ENCODE measurements at regions not wholly inside any gene's neighbourhood (a gene's known extent, or its start where the extent isn't known, plus 50 kb on each side); places are given as distances from the start of the nearest gene placed in this dataset.
"Not testable (repeated sequence)": the region's sequence is repeated elsewhere in the genome, so short reads cannot be mapped to it uniquely, and the experiment has no call there.

DNA sequence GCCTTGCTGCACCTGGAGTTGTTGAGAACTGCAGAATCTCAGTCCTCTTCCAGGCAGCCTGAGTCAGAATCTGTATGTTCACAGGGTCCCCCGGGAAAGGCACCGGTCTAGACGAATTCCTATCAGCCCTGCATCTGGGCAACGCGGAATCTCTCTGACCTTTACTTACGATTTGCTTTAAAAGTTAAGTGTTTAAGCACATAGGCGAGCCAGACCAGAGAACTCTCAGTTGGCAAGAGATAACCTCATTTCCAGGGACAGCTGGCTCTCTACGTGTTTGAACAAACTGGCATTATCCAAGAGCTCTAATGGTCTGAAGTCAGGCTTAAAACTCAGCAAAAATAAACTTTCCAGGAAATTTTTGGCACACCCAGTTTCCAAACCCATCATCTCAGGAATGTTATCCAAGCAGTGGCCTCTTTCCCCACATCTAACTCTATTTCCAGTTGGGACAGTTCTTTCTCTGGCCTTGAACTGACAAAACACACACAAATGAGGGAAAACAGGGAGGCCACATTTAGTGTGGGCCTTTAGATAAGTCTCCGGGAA, 53.4 kb downstream of the HES1 start:
- no peak for DNase-seq

DNA sequence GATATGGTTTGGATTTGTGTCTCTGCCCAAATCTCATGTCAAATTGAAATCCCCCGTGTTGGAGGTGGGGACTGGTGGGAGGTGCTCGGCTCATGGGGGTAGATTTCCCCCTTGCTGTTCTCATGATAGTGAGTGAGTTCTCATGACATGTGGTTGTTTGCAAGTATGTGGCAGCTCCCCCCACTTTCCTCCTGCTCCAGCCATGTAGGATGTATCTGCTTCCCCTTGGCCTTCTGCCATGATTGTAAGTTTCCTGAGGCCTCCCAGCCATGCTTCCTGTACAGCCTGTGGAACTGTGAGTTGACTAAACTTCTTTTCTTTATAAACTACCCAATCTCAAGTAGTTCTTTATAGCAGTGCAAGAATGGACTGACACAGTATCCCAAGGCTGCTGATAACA, 55.9 kb downstream of the HES1 start:
- DNase-seq, result not testable (repeated sequence)

DNA sequence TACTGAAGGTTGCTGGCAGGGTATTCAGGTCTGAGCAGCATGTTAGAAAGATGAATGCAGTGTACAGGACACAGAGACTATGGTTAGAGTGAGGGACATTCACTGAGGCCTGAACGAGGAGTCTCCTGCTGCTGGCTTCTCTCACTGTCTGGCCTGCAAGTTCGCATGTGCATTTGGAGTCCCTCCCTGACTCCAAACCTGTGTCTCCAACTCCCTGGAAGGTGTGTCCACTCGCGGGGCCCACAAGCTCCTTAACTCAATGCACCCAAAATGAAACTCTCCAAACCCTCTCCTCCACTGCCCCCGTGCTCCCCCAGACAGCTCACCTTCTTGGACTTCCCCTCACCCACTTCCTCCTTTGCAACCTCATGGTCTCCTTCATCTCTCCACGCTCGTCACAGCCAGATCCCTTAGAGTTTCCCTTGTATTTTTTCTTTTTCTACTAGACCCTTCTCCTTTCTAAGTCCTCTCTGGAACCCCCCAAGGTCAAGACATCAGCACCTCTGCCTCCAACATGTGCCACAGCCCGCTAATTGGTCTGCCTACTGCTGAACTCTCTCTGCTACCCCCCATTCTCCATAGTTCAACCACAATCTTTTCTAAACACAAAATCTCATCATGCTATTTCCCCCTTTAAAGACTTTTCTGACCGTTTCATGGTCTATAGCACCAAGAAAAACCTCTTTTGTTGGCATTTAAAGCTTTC, 58.3 kb downstream of the HES1 start:
- DNase-seq, result no peak

DNA sequence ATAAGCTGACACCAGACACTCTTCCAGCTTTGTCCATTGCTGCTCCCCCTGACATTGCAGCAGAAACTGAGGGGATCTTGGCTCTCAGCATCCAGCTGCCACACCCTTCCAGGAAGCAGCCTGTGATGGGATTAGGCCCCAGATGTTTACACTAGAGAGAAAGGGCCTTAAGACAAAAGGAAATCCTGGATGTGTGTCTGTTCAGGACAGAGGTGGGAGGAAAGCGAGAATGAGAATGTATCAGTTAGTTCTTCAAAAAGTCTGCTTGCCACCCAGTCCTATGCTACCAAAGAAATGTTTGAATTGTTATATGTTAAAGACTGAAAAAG, 58.8 kb downstream of the HES1 start:
- DNase-seq, result no peak

DNA sequence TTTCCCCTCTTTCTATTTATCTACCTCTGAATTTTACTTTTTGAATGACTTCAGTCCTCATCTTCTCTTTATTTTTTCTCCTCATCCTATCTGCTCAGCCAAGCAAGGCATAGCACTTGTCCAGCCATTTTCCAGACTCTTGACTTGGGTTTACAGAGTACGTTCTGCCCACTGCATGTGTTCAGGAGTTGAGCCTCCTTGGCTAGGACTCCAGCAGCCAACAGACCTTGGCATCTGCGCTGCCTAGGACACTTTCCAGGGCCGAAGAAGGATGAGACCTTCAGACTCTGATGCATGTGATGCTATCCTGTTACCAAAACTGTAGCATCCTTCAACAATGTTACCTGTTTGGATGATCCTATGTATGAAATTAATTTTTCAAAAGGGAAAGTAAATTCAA, 59.7 kb downstream of the HES1 start:
- DNase-seq, result no peak

DNA sequence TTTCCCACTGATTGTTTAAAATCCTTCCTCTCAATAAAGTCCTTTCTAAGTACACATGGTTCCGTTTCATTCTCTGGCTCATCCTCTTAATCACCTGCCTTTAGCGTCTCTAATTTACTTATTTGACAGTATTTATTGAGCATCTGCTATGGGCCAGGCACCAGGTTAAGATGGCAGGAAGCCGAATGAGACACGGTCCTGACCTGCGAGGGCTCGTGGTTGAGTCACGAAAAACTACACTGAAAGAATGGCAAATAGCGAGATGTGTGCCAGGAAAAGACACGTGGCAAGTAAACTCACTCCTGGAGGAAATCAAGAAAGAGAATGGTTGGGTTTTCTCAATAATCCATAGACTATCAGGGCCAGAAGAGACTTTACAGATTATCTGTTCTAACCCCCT, 60.9 kb downstream of the HES1 start:
- DNase-seq, result no peak

DNA sequence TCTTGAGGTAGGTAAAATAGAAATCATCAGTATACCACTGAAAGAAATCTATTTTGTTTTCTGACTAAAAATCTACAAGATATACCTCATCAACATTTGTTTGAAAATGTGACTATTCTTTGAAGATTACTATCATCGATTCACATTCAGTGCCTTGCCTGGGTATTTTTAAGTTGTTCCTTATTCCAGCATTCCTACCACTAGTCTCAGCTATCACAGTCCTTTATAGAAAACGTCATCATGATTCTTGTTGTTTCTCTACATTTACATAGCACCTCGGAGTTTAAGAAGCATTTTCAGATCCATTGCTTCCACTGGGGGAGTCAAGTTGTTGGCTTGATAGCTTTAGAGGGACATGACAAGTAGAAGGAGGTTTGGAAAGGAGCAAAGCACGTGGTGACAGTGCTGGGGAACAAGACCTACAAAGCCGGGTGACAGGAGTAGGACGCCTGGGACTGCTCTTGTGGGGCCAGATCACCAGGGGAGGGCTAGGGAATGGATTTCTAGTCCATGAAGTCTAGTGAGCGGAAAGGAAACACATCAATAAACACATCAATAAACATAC, 61.5 kb downstream of the HES1 start:
- no peak for DNase-seq

DNA sequence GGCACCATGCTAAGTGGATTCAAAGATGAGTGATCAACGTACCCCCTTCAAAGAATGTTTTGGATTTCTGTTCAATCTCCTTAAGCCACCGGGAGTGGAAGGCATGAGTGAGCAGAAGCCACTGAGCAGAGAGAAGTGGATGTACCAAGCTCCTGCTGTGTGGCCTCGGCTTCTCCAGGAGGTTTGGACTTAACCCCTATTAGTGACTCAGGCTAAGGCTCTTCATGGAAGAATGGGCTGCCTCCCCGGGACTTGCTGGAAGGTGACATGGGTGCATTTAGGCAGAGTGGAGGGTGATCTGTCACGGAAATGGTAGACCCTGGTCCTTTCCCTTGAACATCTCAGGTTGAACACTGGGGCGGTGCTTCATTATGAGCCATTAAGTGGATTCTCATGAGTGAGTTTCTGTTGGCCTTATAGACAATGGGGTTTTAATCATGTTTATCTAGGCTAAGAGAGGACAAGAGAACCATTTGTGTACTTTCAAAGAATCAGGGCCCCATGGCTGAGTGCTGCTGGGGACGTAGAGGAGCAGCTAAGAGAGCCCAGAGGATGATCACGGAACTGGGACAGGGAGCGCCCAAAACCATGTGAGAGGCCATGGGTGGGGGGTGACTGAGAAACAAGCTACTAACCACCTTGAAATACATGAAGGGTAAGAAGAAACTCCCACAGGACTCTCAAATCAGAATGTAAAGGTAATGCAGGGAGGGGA, 62.2 kb downstream of the HES1 start:
- no peak for DNase-seq

DNA sequence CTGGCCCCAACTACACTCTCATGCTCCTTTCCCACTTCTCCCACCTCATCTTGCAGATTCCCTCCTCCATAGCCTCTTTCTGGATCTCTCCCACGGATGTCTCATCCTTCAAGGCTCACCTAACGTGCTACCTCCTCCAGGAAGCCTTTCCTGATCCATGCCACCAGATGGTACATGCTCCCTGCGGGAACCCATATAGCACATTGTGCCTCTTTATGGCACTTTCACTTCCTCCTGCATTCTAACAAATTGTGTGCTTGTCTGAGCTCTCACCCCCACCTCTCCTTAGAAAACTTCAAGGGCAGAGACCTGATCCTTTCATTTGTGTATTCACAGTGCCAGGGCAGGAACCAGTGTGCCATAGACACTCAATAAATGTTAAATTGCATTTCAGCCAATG, 63.0 kb downstream of the HES1 start:
- DNase-seq, result no peak

DNA sequence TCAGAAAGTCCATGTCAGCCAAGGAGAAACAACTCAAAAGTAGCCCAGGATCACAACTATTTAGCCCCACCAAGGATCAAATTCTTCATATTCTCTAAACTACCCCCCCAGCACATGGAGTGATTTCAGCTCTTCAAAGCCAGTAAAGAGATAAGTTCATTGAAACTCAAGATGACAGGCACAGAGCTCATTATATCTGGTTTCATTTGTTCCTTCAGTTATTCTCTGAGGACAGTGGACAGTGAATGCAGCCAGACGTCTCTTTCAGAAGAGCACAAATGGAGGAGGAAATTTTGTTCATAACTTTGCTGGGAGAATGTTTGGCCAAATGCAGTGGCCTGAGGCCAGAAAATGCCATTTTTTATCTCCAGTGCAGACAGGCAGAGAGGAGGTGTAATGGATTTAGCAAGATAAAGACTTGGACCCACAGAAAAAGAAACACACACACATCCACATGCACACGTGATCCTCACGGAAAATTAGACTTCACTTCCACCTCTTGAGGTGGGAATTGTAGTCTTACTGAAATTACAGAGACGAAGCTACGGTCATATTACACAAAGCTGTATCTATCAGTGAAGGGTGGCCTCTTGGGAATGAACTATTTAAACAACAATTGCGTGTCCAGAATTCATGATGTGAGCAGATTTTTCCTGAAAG, 64.6 kb downstream of the HES1 start:
- no peak for DNase-seq

DNA sequence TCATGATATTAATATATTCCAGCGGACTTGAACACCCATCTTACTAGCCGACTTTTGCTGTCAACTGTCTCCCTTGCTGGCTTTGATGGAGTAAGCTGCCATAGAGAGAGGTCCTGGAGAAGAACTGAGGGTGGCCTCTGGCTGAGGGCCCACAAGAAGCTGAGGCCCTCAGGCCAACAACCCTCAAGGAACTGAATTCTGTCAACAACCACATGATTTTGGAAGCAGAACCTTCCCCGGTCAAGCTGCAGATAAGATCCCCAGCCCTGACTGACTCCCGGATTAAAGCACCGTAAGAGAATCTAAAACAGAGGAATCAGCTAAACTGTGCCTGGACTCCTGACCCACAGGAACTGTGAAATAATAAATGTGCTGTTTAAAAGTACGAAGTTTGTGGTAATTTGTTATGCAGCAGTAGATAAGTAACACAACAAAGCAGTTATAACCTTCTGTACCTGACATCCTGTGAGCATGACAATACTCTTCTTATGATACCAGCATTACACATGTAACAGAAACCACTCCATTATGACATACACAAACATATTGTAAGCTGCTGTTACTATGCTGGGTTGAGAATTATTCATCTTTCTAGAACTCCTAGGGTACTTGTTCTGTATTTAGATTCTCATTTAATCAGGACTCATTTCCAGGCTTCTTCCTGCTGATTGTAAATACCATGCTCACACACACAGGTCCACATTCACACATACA, 66.2 kb downstream of the HES1 start:
- no peak for DNase-seq

DNA sequence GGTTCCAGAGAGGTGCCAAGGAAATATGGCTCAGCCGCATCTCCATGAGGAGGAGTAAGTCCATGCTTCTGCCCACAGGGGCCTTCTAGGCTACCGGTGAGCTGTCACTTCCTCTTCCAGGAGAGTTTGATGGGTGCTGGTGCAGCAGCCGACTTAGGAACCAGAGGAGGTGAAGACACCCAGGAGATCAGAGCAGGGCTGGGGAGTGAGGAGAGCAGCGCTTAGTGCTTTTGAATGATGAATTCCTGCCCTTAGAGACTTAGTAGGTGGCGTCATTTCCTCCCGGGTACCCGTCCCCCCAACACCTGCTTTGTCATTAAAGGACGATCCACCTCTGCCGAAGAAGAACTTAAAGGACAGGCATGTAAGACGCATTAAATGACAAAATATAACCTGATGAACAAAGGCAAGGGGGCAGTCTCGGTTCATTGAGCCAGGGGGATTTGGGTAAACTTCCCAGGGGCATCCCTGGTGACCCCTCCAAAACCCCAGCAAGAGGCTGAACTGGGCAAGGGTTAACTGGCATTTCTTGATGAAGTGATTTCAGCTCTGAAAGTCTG, 67.6 kb downstream of the HES1 start:
- no peak for DNase-seq

DNA sequence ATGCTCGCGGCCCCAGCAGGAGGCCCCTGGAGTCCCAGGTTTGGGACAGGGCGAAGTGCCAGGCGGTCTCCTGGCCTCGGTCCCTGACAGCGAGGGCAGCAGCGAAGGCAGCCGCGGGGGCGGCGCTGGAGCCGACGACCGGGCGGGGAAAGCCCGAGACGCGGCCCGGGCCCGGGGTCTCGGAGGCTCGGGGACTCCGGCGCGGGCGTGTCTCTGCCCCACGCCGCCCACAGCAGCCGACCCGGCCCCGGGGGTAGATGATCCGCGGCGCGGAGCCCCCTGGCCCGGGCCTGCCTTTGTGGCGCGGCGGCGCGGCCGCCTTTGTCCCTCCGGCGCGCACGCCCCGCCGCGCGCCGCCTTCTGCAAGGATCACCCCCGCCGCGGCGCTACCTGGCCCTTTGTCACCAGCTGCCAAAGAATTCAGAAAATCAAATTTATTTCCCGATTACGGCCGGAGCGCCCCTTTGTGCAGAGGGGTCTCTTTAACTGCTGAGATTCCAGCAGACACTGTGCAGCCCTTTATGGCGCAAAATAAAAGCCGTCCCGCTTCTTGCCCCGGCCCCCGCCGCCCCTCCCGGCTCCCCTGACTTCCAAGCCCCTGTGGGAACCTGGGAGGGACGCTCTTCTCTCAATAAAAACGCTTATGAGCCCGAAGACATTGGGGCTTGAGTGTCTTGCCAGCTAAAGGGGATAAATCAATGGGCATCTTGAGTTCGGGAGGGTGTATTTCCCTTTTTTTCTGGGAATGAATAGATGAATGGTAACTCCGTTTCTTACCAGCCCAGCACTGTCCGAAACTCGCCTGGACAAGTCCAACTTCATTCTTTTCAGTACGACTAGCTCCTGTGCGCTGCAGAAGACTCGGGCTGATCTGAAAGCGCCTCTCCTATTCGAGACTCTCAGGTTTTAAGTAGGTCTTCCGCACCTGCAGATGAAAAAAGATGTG, 68.4 kb downstream of the HES1 start:
- DNase-seq, result no peak

DNA sequence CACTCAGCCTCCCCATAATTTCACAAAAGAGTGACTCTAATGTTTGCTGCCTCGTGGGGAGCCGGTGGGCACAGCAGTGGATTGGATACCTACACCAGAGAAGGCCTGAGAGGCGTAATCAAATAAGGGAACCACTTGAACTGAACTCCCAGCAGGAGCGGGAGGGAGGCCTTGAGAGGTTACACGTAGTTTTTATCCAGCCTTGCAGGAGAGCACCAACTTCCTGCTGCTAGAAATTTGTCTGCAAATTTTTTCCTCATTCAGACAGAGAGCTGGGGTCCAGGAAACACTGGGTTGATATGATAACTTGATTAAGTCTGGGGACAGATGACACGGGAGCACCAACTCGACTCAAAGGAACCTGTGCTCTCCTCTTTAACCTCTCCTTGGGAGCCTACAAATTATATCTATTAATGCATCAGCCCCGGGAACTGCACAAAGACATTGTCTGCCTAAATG, 69.8 kb downstream of the HES1 start:
- peak; percentile 60 for DNase-seq

DNA sequence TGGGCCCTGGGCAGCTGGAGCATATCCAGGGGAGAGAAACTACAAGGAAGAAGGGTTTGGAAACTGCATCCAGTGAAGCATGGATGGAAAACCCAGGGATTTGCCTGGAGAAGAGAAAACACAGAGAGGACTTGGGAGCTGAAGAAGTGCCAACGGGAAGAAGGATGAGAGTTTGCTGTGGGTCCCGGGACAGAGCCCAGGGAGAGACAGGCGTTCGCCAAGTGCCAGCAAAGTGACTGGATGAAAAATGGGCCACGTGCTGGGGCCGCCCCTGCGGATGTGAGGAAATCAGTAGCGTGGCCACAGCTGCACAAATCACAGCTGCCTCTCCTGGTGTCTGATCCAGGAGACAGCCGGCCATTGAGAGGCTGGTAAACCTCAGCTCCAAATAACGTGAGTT, 70.4 kb downstream of the HES1 start:
- DNase-seq, result peak; percentile 20

DNA sequence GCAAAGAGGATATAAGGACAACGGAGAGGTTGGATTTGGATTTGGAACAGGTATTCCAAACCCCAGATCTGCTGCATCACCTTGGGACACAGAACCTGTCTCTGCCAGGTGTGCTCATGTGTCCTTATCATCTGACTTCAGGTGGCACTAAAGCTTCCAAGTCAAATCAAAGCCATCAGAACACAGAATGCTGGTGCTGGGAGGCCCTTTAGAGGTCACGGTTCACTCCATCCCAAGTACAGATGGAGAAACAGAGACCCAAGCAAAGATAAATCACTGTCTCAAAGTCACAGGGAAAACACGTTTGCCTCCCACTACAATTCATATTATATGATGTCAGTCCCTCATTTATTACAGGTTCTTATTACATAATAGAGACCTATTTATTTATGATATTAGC, 72.8 kb downstream of the HES1 start:
- DNase-seq, result no peak

DNA sequence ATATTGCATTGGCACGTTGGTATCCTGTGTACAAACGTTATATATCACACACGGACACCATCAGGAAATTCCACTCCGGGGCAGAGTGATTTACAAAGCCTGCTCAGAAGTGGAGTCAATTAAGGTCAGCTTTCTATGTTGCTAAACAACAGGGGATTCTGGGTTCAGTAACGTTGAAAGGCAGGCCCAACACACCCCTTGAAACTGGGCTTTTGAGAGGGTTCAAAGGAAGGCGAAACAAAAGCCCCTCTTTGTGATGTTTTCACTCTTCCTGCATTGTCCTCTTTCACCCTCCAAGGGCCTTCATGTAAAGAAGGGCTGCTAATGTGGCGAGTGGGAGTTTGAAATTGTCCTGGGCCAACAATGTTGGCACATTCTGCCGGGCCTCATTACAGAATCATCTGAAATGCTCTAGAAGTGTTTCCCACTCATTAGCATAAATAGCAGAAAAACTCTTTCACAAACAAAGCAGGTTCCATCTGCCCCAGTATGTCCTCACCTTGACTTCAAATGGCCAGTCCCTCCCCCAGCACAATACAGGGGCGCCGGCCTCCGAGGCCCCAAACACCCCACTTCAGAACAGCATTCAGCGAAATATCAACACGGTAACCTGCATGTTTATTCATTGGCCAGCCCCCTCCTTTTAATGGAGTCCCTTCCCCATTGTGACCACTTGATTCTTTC, 76.4 kb downstream of the HES1 start:
- DNase-seq, result no peak

DNA sequence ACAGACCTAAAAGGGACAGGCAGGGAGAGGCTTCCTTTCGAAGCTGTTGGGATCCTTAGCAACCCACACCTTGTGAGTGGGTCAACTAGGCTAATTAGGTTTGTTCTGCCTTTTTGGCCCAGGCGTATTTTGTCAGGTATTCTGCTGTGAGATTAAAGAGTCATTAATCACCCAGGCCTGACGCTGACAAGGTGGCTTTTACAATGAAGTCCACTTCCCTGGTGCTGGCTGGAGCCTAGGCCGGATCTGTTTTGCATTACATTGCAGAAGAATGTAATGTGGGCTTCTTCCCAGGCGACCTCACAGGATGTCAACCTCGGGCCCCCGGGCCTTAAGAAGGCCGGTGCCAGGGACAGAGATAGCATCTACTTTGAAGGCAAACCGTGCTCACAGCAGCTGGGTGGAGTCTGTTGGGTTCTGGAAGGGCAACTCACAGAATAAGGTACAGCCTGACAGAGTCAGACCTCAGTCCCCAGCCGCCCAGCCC, 76.9 kb downstream of the HES1 start:
- DNase-seq, result no peak

DNA sequence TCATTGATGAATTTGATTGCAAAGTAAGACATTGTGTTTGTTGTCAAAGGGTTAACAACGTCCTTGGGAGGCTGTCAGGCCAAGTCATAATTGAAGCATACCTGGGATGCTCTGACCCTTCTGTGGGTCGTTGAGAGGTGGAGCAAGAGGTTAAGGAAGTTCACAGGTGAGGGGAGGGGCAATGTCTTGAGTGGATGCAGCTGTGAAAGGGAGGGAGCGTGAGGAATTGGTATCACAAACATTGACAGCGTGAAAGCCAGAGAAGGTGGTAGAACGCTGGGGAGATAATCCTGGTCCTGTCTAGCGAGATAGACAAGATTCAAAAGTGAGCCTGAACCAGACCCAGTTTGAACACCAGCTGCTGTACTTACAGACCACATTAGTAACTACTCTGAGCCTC, 79.4 kb downstream of the HES1 start:
- no peak for DNase-seq

DNA sequence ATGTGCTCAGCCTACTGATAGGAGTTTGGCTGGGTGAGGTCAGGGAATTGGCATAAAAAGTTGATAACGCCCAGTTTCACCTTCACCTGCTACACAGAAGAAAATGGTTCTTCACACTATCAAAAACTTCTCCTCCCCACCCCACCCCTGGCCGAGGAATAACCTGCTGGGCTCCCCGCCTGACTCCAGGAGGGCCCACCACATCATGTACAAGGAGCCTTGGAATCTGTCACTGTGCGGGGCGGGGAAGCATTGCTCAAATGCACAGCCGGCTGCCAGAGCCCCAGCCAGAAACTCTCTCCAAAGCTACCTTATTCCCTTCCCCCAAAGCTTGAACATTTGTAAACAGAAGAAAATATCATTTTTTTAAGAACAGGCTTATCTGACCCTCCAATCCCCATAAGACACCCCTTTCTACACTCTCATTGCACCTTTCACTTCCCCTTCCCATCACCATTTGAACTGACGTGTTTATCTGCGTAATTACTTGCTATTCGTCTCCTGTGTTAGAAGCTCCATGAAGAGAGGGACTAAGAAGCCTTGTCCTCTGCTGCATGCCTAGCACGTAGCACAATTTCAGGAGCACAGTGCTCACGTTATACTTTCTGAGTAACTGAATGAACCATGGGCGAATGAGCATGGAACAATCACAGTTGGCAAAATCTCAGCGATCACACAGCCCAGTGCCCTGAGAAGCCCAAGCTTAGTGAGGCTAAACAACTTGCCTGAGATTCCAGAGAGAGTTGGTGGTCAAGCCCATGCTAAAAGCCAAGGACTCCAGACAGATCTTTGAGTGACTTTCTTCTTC, 82.9 kb downstream of the HES1 start:
- DNase-seq, result no peak
